ENCODE measurements at regions not wholly inside any gene's neighbourhood (a gene's known extent, or its start where the extent isn't known, plus 50 kb on each side); places are given as distances from the start of the nearest gene placed in this dataset.

GRCh38 chr1:43069461-43070050 is 102.5 kb downstream of the EBNA1BP2 start:
- Histone ChIP-seq H3K4me3 (ENCODE audit: low read depth in 2 of 2, low read length in 2 of 2) (no peak overlapping the region), H3K4me1 (ENCODE audit: control insufficient read depth, insufficient read depth, low read length) (no peaks in the 10 kb centered on the region), H3K9me3 (ENCODE audit: control insufficient read depth, insufficient read depth, low read depth, low read length) (no peaks in the 10 kb centered on the region), H3K27ac (ENCODE audit: low read length) (no peak overlapping the region), H3K27me3 (ENCODE audit: control insufficient read depth, insufficient read depth, low read length) (no peaks in the 10 kb centered on the region), H3K36me3 (ENCODE audit: control insufficient read depth, insufficient read depth, low read length) (no peaks in the 10 kb centered on the region)
- in situ Hi-C loops (cut with HindIII; ENCODE audit: low pct_unique_long_range_greater_than_20kb, low sequenced_read_pairs): no loop called here
- CTCF ChIA-PET: interaction anchor here (1.5 kb wide), 1 partner anchor 156 kb away, joined by 3 read pairs; no protein-coding TSS in a partner anchor
- no peak for DNase-seq (ENCODE audit: low read depth, low spot score)
- intact Hi-C loops (cut with micrococcal nuclease; ENCODE audit: unreplicated experiment): loop anchor here (5.0 kb wide), 1 partner anchor 292 kb away; no protein-coding TSS in a partner anchor
- TF ChIP-seq TCF7L2 (IDR thresholded peaks at IDR 0.05; ENCODE audit: low read depth, low read length) (no peak), REST (IDR thresholded peaks at IDR 0.05; ENCODE audit: insufficient read depth in 1 of 2, low read depth in 2 of 2, low read length in 1 of 2) (no peak), SIN3A (IDR thresholded peaks at IDR 0.05; ENCODE audit: borderline replicate concordance, insufficient read depth, low read depth, low read length) (no peak)
- no peak for ATAC-seq
- POLR2A ChIA-PET: no interaction called here
- no TSS peak for BruUV-seq (replicated peaks)

GRCh38 chr1:43068911-43069310 is 103.2 kb downstream of the EBNA1BP2 start:
- in situ Hi-C loops (cut with HindIII; ENCODE audit: low pct_unique_long_range_greater_than_20kb, low sequenced_read_pairs): no loop called here
- DNase-seq (ENCODE audit: low read depth, low spot score) (no peak), ATAC-seq (no peak)
- Histone ChIP-seq H3K36me3 (ENCODE audit: control insufficient read depth, insufficient read depth, low read length) (no peaks in the 10 kb centered on the region), H3K4me3 (ENCODE audit: low read depth in 2 of 2, low read length in 2 of 2) (no peak overlapping the region), H3K27me3 (ENCODE audit: control insufficient read depth, insufficient read depth, low read length) (no peaks in the 10 kb centered on the region), H3K4me1 (ENCODE audit: control insufficient read depth, insufficient read depth, low read length) (no peaks in the 10 kb centered on the region), H3K9me3 (ENCODE audit: control insufficient read depth, insufficient read depth, low read depth, low read length) (no peaks in the 10 kb centered on the region), H3K27ac (ENCODE audit: low read length) (no peak overlapping the region)
- intact Hi-C loops (cut with micrococcal nuclease; ENCODE audit: unreplicated experiment): no loop called here
- POLR2A ChIA-PET: no interaction called here
- TF ChIP-seq POLR2AphosphoS5 (IDR thresholded peaks at IDR 0.05; ENCODE audit: low read depth, low read length) (no peak), TCF7L2 (IDR thresholded peaks at IDR 0.05; ENCODE audit: low read depth, low read length) (no peak), REST (IDR thresholded peaks at IDR 0.05; ENCODE audit: insufficient read depth in 1 of 2, low read depth in 2 of 2, low read length in 1 of 2) (no peak), SIN3A (IDR thresholded peaks at IDR 0.05; ENCODE audit: borderline replicate concordance, insufficient read depth, low read depth, low read length) (no peak), CTCF (IDR thresholded peaks at IDR 0.05) (no peak)
- CTCF ChIA-PET: interaction anchor here (1.5 kb wide), 1 partner anchor 156 kb away, joined by 3 read pairs; no protein-coding TSS in a partner anchor
- no TSS peak for BruUV-seq (replicated peaks)

All from Panc1 (cell line).